IMR-90 (cell line): ENCODE measurements at regions not wholly inside any gene's neighbourhood (a gene's known extent, or its start where the extent isn't known, plus 50 kb on each side); places are given as distances from the start of the nearest gene placed in this dataset.

Source experiments
- ATAC-seq: fragments of 200-7000 bp; cut with Tn5 transposase; 2 replicates; pipeline ENCODE4 v1.9.1; 2020; ENCODE audit warnings: low read depth, mild to moderate bottlenecking, moderate library complexity
- BruUV-seq: library from RNA; stranded (reverse); fragments of 400-500 nt; replicated peaks from 2 replicates; lab custom pipeline; 2021; lab: Mats Ljungman, UMichigan
- CTCF ChIA-PET: fragments of 300-600 bp; formaldehyde crosslinking; extraction: SDS; loops from one replicate; lab custom pipeline; 2021; ENCODE audit warnings: antibody characterized with exemption; lab: Yijun Ruan, JAX
- POLR2A ChIA-PET: fragments of 300-600 bp; sonication (Branson Sonifier 250); formaldehyde crosslinking; loops from one replicate; lab custom pipeline; 2022; ENCODE audit warnings: antibody characterized with exemption; ENCODE audit not compliant: unreplicated experiment; lab: Charles Lee
- DNase-seq: peaks from one replicate; pipeline ENCODE4 v3.0.0; 2013
- H2AFZ ChIP-seq: replicated peaks from 2 replicates; pipeline ENCODE3; 2013; ENCODE audit warnings: low read length, mild to moderate bottlenecking; ENCODE audit not compliant: poor library complexity
- H2AK5ac ChIP-seq: 2 replicates; pipeline ENCODE4 v1.6.1; 2013; ENCODE audit warnings: low read depth, low read length, inconsistent platforms
- H2AK9ac ChIP-seq: replicated peaks from 2 replicates; pipeline ENCODE3; 2013; ENCODE audit warnings: mild to moderate bottlenecking, low read depth, low read length, moderate library complexity; ENCODE audit not compliant: poor library complexity
- H2BK120ac ChIP-seq: 2 replicates; pipeline ENCODE4 v1.6.1; 2013; ENCODE audit warnings: low read depth, low read length, inconsistent platforms
- H2BK15ac ChIP-seq: 3 replicates; pipeline ENCODE4 v1.6.1; 2013; ENCODE audit warnings: low read depth, low read length, inconsistent platforms
- H2BK20ac ChIP-seq: 2 replicates; pipeline ENCODE4 v1.6.1; 2013; ENCODE audit warnings: low read depth, mild to moderate bottlenecking, inconsistent platforms, low read length, moderate library complexity
- H2BK5ac ChIP-seq: 2 replicates; pipeline ENCODE4 v1.6.1; 2013; ENCODE audit warnings: mild to moderate bottlenecking, low read depth, low read length, inconsistent platforms; ENCODE audit not compliant: poor library complexity, severe bottlenecking
- H3K14ac ChIP-seq: replicated peaks from 2 replicates; pipeline ENCODE4 v1.6.1; 2013; ENCODE audit warnings: low read depth, low read length, inconsistent platforms
- H3K18ac ChIP-seq: 2 replicates; pipeline ENCODE4 v1.6.1; 2013; ENCODE audit warnings: low read depth, low read length, control low read depth
- H3K23ac ChIP-seq: 2 replicates; pipeline ENCODE4 v1.6.1; 2013; ENCODE audit warnings: low read depth, low read length, inconsistent platforms
- H3K27ac ChIP-seq: 2 replicates; pipeline ENCODE4 v1.5.1; 2013; ENCODE audit warnings: mild to moderate bottlenecking, control low read depth, low read length; ENCODE audit not compliant: insufficient read depth
- H3K27me3 ChIP-seq: 2 replicates; pipeline ENCODE4 v1.6.1; 2013; ENCODE audit warnings: low read length; ENCODE audit not compliant: control insufficient read depth, insufficient read depth
- H3K36me3 ChIP-seq: 2 replicates; pipeline ENCODE4 v1.6.1; 2013; ENCODE audit warnings: low read length, mixed read lengths; ENCODE audit not compliant: control insufficient read depth, insufficient read depth
- H3K4ac ChIP-seq: 2 replicates; pipeline ENCODE4 v1.6.1; 2013; ENCODE audit warnings: low read depth, low read length, inconsistent platforms
- H3K4me1 ChIP-seq: 2 replicates; pipeline ENCODE4 v1.6.1; 2013; ENCODE audit warnings: low read length, mixed read lengths; ENCODE audit not compliant: control insufficient read depth, insufficient read depth
- H3K4me2 ChIP-seq: 2 replicates; pipeline ENCODE4 v1.6.1; 2013; ENCODE audit warnings: low read depth, mild to moderate bottlenecking, control low read depth, low read length, moderate library complexity
- H3K4me3 ChIP-seq: 2 replicates; pipeline ENCODE4 v1.5.1; 2013; ENCODE audit warnings: low read depth, mild to moderate bottlenecking, control low read depth, low read length, moderate library complexity; ENCODE audit not compliant: insufficient read depth
- H3K56ac ChIP-seq: 2 replicates; pipeline ENCODE4 v1.6.1; 2013; ENCODE audit warnings: low read length, inconsistent platforms; ENCODE audit not compliant: insufficient read depth; ENCODE audit errors: extremely low read depth
- H3K79me1 ChIP-seq, 2 experiments: 2 replicates each; pipeline ENCODE4 v1.6.1; 2013; ENCODE audit warnings: low read length in 2 of 2, inconsistent platforms in 1 of 2, low read depth in 1 of 2
- H3K9ac ChIP-seq: 2 replicates; pipeline ENCODE4 v1.6.1; 2013; ENCODE audit warnings: low read depth, low read length, control low read depth
- H3K9me1 ChIP-seq: 2 replicates; pipeline ENCODE4 v1.6.1; 2013; ENCODE audit warnings: low read length, inconsistent platforms; ENCODE audit not compliant: insufficient read depth
- H3K9me3 ChIP-seq: 2 replicates; pipeline ENCODE4 v1.6.1; 2013; ENCODE audit warnings: low read length; ENCODE audit not compliant: control insufficient read depth, insufficient read depth
- H4K20me1 ChIP-seq: 2 replicates; pipeline ENCODE4 v1.6.1; 2013; ENCODE audit warnings: low read length, inconsistent platforms; ENCODE audit not compliant: insufficient read depth
- H4K5ac ChIP-seq: 2 replicates; pipeline ENCODE4 v1.6.1; 2013; ENCODE audit warnings: mild to moderate bottlenecking, low read depth, low read length, control low read depth
- H4K8ac ChIP-seq, 2 experiments: 2 replicates each; pipeline ENCODE4 v1.6.1; 2013; ENCODE audit warnings: low read depth in 2 of 2, low read length in 2 of 2, control low read depth in 1 of 2, inconsistent platforms in 1 of 2
- H4K91ac ChIP-seq: 2 replicates; pipeline ENCODE4 v1.6.1; 2013; ENCODE audit warnings: low read depth, low read length, inconsistent platforms; ENCODE audit not compliant: insufficient read depth
- CEBPB ChIP-seq: IDR thresholded peaks from 2 replicates; pipeline ENCODE4 v1.6.1; 2012; ENCODE audit warnings: low read depth, low read length, improper control_type of control experiment
- CHD1 ChIP-seq: IDR thresholded peaks from 2 replicates; pipeline ENCODE4 v1.6.1; 2012; ENCODE audit warnings: low read depth, low read length, improper control_type of control experiment
- CTCF ChIP-seq: conservative IDR thresholded peaks from 2 replicates; pipeline ENCODE4 v1.5.1; 2012; ENCODE audit warnings: mild to moderate bottlenecking, low read depth, low read length, improper control_type of control experiment
- ELK1 ChIP-seq: fragments of 150-350 bp; IDR thresholded peaks from 2 replicates; pipeline ENCODE4 v1.6.1; 2016; ENCODE audit warnings: low read depth, mild to moderate bottlenecking, low read length, moderate library complexity, borderline replicate concordance
- MAZ ChIP-seq: IDR thresholded peaks from 2 replicates; pipeline ENCODE4 v1.6.1; 2012; ENCODE audit warnings: low read depth, mild to moderate bottlenecking, low read length, improper control_type of control experiment, moderate library complexity, borderline replicate concordance
- POLR2A ChIP-seq: IDR thresholded peaks from 2 replicates; pipeline ENCODE4 v1.6.1; 2012; ENCODE audit warnings: mild to moderate bottlenecking, low read depth, low read length
- RAD21 ChIP-seq: IDR thresholded peaks from 2 replicates; pipeline ENCODE4 v1.6.1; 2012; ENCODE audit warnings: low read length, improper control_type of control experiment
- RCOR1 ChIP-seq: IDR thresholded peaks from 2 replicates; pipeline ENCODE4 v1.6.1; 2012; ENCODE audit warnings: mild to moderate bottlenecking, low read length, improper control_type of control experiment; ENCODE audit not compliant: insufficient replicate concordance
- RFX5 ChIP-seq: IDR thresholded peaks from 2 replicates; pipeline ENCODE4 v1.8.0; 2012; ENCODE audit warnings: low read depth, mild to moderate bottlenecking, low read length, moderate library complexity
- SMC3 ChIP-seq: fragments of 150-350 bp; IDR thresholded peaks from 2 replicates; pipeline ENCODE4 v1.6.1; 2016; ENCODE audit warnings: low read depth, mild to moderate bottlenecking, antibody characterized with exemption, low read length, moderate library complexity
- WGBS, 2 experiments: methylation state at CpG; one replicate each; pipeline versions ENCODE4 v1.1.5 to v1.1.7; 2013; ENCODE audit warnings: missing lambda C conversion rate in 2 of 2; ENCODE audit not compliant: insufficient read length in 1 of 2; ENCODE audit errors: extremely low coverage in 2 of 2; 5-methylcytosine and 5-hydroxymethylcytosine counted together
- dilution Hi-C: fragments of 300-500 bp; cut with HindIII; formaldehyde crosslinking; loops from one replicate; pipeline ENCODE4 v1.14.3; 2018; ENCODE audit warnings: low sequenced_read_pairs; ENCODE audit not compliant: unreplicated experiment
- in situ Hi-C: fragments of 300-500 bp; cut with MboI; formaldehyde crosslinking; loops from 3 replicates; pipeline ENCODE4 v1.14.3; 2019; ENCODE audit warnings: low sequenced_read_pairs, inconsistent platforms, mixed read lengths
- intact Hi-C: fragments of 100-400 bp; cut with micrococcal nuclease; formaldehyde crosslinking; loops from 2 replicates; pipeline ENCODE4 v1.10.0; 2022

GRCh38 chr9:3664044-3664443 lies 138.2 kb upstream of the RFX3 start:
- no peak overlapping the region for H3K18ac ChIP-seq
- H4K20me1 ChIP-seq: no peaks in the 10 kb centered on the region
- ChIA-PET POLR2A (no interaction called here), CTCF (no interaction called here)
- H2BK5ac ChIP-seq: no peak overlapping the region
- H3K23ac ChIP-seq: no peak overlapping the region
- ATAC-seq (peak; percentile 82), DNase-seq (peak; percentile 57)
- no peak overlapping the region for H3K14ac ChIP-seq
- H3K36me3 ChIP-seq: no peaks in the 10 kb centered on the region
- no peak overlapping the region for H4K91ac ChIP-seq
- H2AK5ac ChIP-seq: no peak overlapping the region
- TF ChIP-seq CHD1: no peak
- no peak for TF ChIP-seq RFX5
- TF ChIP-seq CTCF: no peak
- no peak for TF ChIP-seq RCOR1
- TF ChIP-seq MAZ: no peak
- TF ChIP-seq RAD21: no peak
- no peak for TF ChIP-seq ELK1
- no peak for TF ChIP-seq CEBPB
- TF ChIP-seq SMC3: no peak
- no peak for TF ChIP-seq POLR2A
- no peak overlapping the region for H4K8ac ChIP-seq
- no peaks in the 10 kb centered on the region for H3K79me1 ChIP-seq
- no peak overlapping the region for H3K9ac ChIP-seq
- intact Hi-C loops: no loop called here
- H2BK120ac ChIP-seq: no peak overlapping the region
- H3K9me1 ChIP-seq: no peaks in the 10 kb centered on the region
- no CpG with 5 or more reads among the region's 1 CpG for WGBS, 2 experiments
- no peak overlapping the region for H4K5ac ChIP-seq
- BruUV-seq: no TSS peak
- peak overlapping the region; percentile 64 for H3K4me2 ChIP-seq
- no peak overlapping the region for H3K4ac ChIP-seq
- H2AK9ac ChIP-seq: no peak overlapping the region
- no peak overlapping the region for H3K56ac ChIP-seq
- dilution Hi-C loops: no loop called here
- no peaks in the 10 kb centered on the region for H3K9me3 ChIP-seq
- no peak overlapping the region for H3K4me3 ChIP-seq
- H2BK20ac ChIP-seq: no peak overlapping the region
- H2AFZ ChIP-seq: no peak overlapping the region
- peaks cover 5% of the 10 kb centered on the region for H3K27me3 ChIP-seq
- in situ Hi-C loops: no loop called here
- peak overlapping the region; percentile 35; the same call in 1 of the 2 replicates for H3K27ac ChIP-seq
- no peak overlapping the region for H2BK15ac ChIP-seq
- peaks cover 4% of the 10 kb centered on the region for H3K4me1 ChIP-seq
